ENCODE measurements at regions not wholly inside any gene's neighbourhood (a gene's known extent, or its start where the extent isn't known, plus 50 kb on each side); places are given as distances from the start of the nearest gene placed in this dataset.

GRCh38 chr10:130338636-130339024 is 202.4 kb downstream of the GLRX3 start:
- Histone ChIP-seq H3K36me3 (no peaks in the 10 kb centered on the region), H3K27me3 (no peaks in the 10 kb centered on the region), H3K4me3 (no peak overlapping the region), H3K27ac (no peak overlapping the region), H3K4me1 (no peaks in the 10 kb centered on the region), H3K9me3 (no peaks in the 10 kb centered on the region)
- no peak for TF ChIP-seq POLR2A (IDR thresholded peaks at IDR 0.05)
- no peak for TF ChIP-seq CTCF (IDR thresholded peaks at IDR 0.05)
- DNase-seq = no peak
- intact Hi-C loops (cut with DNase I; ENCODE audit: low total_unique reads) = no loop called here

- Histone ChIP-seq H3K4me1 (no peaks in the 10 kb centered on the region), H3K36me3 (no peaks in the 10 kb centered on the region), H3K9me3 (no peaks in the 10 kb centered on the region), H3K27ac (no peak overlapping the region), H3K4me3 (no peak overlapping the region), H3K27me3 (no peaks in the 10 kb centered on the region)
- intact Hi-C loops (cut with DNase I; ENCODE audit: low total_unique reads) = no loop called here
- DNase-seq = no peak
- TF ChIP-seq CTCF (IDR thresholded peaks at IDR 0.05) (no peak), POLR2A (IDR thresholded peaks at IDR 0.05) (no peak)
Measured at GRCh38 chr10:130339091-130339490, 202.9 kb downstream of the GLRX3 start.

- DNase-seq = no peak
- no peak overlapping the region for H3K4me3 ChIP-seq
- intact Hi-C loops (cut with DNase I; ENCODE audit: low total_unique reads) = no loop called here
Measured at GRCh38 chr10:130339911-130340310, 203.7 kb downstream of the GLRX3 start.

GRCh38 chr10:130340816-130341215 is 204.6 kb downstream of the GLRX3 start:
- no peak overlapping the region for H3K4me3 ChIP-seq
- no peaks in the 10 kb centered on the region for H3K36me3 ChIP-seq
- H3K27me3 ChIP-seq = no peaks in the 10 kb centered on the region
- H3K9me3 ChIP-seq = no peaks in the 10 kb centered on the region
- H3K4me1 ChIP-seq = no peaks in the 10 kb centered on the region
- DNase-seq = no peak
- intact Hi-C loops (cut with DNase I; ENCODE audit: low total_unique reads) = no loop called here
- no peak overlapping the region for H3K27ac ChIP-seq
- no peak for TF ChIP-seq POLR2A (IDR thresholded peaks at IDR 0.05)
- no peak for TF ChIP-seq CTCF (IDR thresholded peaks at IDR 0.05)

More at GRCh38 chr10:130339911-130340310, 203.7 kb downstream of the GLRX3 start:
- H3K36me3 ChIP-seq = no peaks in the 10 kb centered on the region
- H3K9me3 ChIP-seq = no peaks in the 10 kb centered on the region
- no peaks in the 10 kb centered on the region for H3K4me1 ChIP-seq
- H3K27me3 ChIP-seq = no peaks in the 10 kb centered on the region
- TF ChIP-seq CTCF (IDR thresholded peaks at IDR 0.05) = no peak
- no peak for TF ChIP-seq POLR2A (IDR thresholded peaks at IDR 0.05)
- H3K27ac ChIP-seq = no peak overlapping the region

GRCh38 chr10:130341356-130341755 is 205.2 kb downstream of the GLRX3 start:
- H3K27ac ChIP-seq = no peak overlapping the region
- no peaks in the 10 kb centered on the region for H3K4me1 ChIP-seq
- intact Hi-C loops (cut with DNase I; ENCODE audit: low total_unique reads) = no loop called here
- no peak overlapping the region for H3K4me3 ChIP-seq
- no peaks in the 10 kb centered on the region for H3K36me3 ChIP-seq
- H3K9me3 ChIP-seq = no peaks in the 10 kb centered on the region
- no peaks in the 10 kb centered on the region for H3K27me3 ChIP-seq
- DNase-seq = no peak
- TF ChIP-seq POLR2A (IDR thresholded peaks at IDR 0.05) = no peak
- no peak for TF ChIP-seq CTCF (IDR thresholded peaks at IDR 0.05)
